Right atrium auricular region (tissue), 2 donors: ENCODE measurements at regions not wholly inside any gene's neighbourhood (a gene's known extent, or its start where the extent isn't known, plus 50 kb on each side); places are given as distances from the start of the nearest gene placed in this dataset.
A peak's percentile ranks its signal among the peaks of the same experiment; 100 is the strongest.

ENCODE experiments used
- DNase-seq: peaks from one replicate; pipeline ENCODE4 v3.0.0-alpha.2; 2019; ENCODE audit warnings: low spot score
- H3K27ac ChIP-seq, 2 donors: fragments of 200-600 bp; sonication (generic); 1 replicate in 1 of 2; 2 replicates in 1 of 2; pipeline ENCODE4 v1.5.1; 2016 to 2019
- H3K27me3 ChIP-seq, 2 donors: fragments of 200-600 bp; sonication (generic); one replicate each; pipeline versions ENCODE4 v1.5.1 to v1.6.0; 2017 to 2019
- H3K36me3 ChIP-seq: fragments of 200-600 bp; sonication (generic); one replicate; pipeline ENCODE4 v1.5.1; 2016
- H3K4me1 ChIP-seq, 2 donors: fragments of 200-600 bp; sonication (generic); one replicate each; pipeline versions ENCODE4 v1.5.1 to v1.6.0; 2017 to 2019
- H3K4me3 ChIP-seq, 2 donors: fragments of 200-600 bp; sonication (generic); 1 replicate in 1 of 2; 2 replicates in 1 of 2; pipeline ENCODE4 v1.5.1; 2017 to 2019; ENCODE audit warnings: mild to moderate bottlenecking in 1 of 2, moderate library complexity in 1 of 2
- H3K9me3 ChIP-seq, 2 donors: fragments of 200-600 bp; sonication (generic); one replicate each; pipeline ENCODE4 v1.5.1; 2019
- TF ChIP-seq, protein P1 (sequence below), 2 donors: fragments of 200-600 bp; sonication (generic); IDR thresholded peaks; one replicate each; pipeline ENCODE4 v1.5.1; 2019; ENCODE audit warnings: antibody characterized with exemption in 2 of 2

DNA sequence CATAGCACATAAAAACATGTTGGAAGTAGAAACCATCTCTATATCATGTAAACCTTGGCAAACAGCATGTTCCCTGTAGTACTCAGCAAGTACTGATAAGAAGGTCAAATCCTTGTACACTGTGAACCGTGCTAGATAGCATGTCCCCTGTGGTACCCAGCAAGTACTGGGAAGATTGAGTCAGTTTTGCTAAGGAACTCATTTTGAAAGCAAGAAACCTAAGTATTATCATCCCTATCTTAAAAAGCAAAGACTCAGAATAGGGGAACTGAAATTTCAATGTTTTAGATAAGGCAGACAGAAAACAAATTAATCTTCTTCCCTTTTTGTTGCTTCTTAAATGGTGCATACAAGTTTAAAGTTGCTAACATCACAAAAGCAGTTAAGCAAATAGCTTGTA is 180.2 kb downstream of the RBM46 start:
- no peak overlapping the region for H3K27ac ChIP-seq
- peaks cover 0 to 9% of the 10 kb centered on the region in 2 donors for H3K4me1 ChIP-seq
- TF ChIP-seq, protein P1, sequence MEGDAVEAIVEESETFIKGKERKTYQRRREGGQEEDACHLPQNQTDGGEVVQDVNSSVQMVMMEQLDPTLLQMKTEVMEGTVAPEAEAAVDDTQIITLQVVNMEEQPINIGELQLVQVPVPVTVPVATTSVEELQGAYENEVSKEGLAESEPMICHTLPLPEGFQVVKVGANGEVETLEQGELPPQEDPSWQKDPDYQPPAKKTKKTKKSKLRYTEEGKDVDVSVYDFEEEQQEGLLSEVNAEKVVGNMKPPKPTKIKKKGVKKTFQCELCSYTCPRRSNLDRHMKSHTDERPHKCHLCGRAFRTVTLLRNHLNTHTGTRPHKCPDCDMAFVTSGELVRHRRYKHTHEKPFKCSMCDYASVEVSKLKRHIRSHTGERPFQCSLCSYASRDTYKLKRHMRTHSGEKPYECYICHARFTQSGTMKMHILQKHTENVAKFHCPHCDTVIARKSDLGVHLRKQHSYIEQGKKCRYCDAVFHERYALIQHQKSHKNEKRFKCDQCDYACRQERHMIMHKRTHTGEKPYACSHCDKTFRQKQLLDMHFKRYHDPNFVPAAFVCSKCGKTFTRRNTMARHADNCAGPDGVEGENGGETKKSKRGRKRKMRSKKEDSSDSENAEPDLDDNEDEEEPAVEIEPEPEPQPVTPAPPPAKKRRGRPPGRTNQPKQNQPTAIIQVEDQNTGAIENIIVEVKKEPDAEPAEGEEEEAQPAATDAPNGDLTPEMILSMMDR (IDR thresholded peaks at IDR 0.05), result no peak
- DNase-seq, result no peak
- no peak overlapping the region for H3K4me3 ChIP-seq
- H3K36me3 ChIP-seq, result no peaks in the 10 kb centered on the region
- no peaks in the 10 kb centered on the region for H3K9me3 ChIP-seq
- no peaks in the 10 kb centered on the region for H3K27me3 ChIP-seq

DNA sequence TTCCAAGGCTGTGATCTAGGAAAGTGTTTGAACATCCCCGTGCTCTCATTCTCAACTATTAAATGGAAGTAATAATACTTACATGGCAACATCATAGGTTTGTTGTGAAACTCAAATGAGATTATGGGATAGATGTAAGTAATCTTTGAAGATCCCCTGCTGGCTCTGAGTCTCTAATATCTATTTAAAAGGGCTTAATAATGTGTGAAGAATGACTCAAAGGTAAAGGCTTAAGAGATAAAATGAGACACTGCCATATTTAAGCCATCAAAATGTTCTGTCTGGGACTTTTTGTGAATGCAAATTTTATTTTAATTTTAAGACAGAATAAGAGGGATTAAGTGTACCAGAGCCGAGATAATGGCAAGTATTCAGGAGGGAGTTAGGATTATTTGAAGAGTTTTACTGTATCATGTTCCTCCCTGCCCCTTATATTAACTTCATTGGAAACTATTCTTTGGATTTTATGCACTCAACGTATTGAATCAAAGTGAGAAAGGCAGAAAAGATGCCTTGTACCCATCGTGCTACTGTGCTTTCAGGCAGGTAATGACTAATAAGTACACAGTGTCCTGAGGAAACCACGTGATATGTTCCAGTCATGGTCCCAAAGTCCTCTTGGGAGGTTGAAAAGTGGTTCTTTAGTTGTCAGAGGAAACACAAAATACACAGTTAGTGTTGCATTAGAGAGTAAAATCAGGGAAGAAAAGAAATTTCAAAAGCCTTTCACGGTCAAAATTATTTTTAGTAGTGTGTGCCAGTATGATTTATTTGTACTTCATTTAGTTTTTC is 192.4 kb downstream of the RBM46 start:
- H3K36me3 ChIP-seq, result no peaks in the 10 kb centered on the region
- no peak for DNase-seq
- no peaks in the 10 kb centered on the region for H3K4me1 ChIP-seq
- no peaks in the 10 kb centered on the region for H3K9me3 ChIP-seq
- H3K27me3 ChIP-seq, result no peaks in the 10 kb centered on the region
- TF ChIP-seq, protein P1 (IDR thresholded peaks at IDR 0.05), result no peak
- no peak overlapping the region for H3K4me3 ChIP-seq
- H3K27ac ChIP-seq, result no peak overlapping the region

DNA sequence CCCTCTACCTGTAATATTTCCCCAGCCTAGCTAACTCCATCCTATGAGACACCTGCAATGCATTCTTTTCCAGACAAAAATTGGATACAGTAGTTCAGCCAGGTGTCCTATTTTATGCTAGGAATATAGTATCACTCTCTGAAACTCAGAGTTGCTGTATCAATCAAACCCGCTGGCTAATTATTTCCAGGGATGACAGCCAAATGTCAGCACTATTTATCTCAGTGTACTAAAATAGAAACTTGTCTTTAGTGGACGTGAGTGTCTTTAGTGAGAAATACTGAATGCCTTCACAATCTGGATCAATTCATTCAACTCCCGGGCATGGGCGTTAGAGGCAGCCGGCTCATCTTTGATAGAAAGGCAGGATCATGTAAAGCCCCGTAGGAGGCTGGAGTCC is 196.2 kb downstream of the RBM46 start:
- H3K4me3 ChIP-seq, result no peak overlapping the region
- DNase-seq, result no peak
- TF ChIP-seq, protein P1 (IDR thresholded peaks at IDR 0.05), result no peak

DNA sequence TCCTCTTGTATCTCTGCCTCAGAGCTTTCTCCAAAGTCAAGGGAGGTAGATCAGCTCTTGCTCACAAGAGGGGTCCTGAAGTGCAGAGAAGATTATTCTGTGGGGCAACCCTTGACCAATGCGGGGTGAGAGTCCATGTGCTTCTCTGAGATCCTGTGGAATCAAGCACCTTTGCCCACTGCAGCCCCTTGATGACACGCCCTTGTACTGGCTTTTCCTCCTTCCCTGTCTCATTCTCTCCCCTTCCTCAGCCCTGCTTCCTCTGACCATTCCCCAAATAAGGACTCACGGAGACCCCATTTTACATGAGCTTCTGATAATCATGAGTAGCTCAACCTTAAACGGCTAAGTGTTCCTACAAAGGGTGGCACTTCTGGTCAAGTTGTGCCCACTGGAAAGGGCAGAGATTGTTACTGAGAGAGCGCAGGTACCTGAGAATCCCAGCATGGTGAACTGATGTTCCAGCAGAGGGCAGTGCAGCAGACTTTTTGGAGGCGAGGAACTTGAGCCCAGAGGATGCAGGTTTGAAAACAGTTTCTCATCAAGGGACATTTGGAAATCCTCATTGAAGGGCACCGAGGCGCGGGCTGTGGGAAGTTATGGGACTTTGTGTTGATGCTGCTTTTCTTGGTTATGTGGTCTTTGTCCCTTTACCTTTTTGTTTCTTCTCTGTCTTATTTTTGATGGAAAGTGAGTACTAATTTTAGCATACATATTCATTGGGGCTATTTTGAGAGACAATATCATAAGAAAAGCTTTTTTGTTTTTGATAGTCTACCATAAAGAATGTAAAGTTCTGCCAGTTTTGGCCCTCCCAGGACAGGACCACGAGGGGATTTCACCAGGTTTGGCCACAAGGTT is 201.3 kb downstream of the RBM46 start:
- no peak overlapping the region for H3K4me3 ChIP-seq
- peak; percentile 70 for DNase-seq
- H3K9me3 ChIP-seq, result no peaks in the 10 kb centered on the region
- no peaks in the 10 kb centered on the region for H3K36me3 ChIP-seq
- H3K4me1 ChIP-seq, result no peaks in the 10 kb centered on the region
- TF ChIP-seq, protein P1 (IDR thresholded peaks at IDR 0.05), result peak; percentile 50 to 70
- no peak overlapping the region for H3K27ac ChIP-seq
- H3K27me3 ChIP-seq, result no peaks in the 10 kb centered on the region

More for the DNA sequence above, 196.2 kb downstream of the RBM46 start:
- Histone ChIP-seq H3K36me3 (no peaks in the 10 kb centered on the region), H3K27me3 (no peaks in the 10 kb centered on the region), H3K4me1 (no peaks in the 10 kb centered on the region), H3K9me3 (no peaks in the 10 kb centered on the region), H3K27ac (no peak overlapping the region)

DNA sequence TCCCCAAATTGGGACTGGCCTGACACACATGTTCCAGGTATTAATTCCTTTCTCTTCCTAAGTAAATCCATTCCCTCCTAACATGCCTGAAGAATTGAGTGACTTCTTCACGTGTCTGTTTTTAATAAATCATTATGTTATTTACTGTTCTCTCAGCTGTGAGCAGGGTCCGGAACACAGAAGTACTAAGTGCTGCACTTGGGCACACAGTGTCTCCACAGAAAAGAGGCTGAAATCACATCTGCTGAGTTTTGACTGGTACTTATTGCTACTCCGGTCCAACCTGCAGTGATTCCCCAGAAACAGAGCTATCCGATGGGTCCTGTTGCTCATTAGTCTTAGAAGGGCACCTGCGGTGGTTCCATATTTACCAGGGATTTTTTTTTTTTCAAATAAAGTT is 202.6 kb downstream of the RBM46 start:
- Histone ChIP-seq H3K27ac (no peak overlapping the region), H3K36me3 (no peaks in the 10 kb centered on the region), H3K4me1 (no peaks in the 10 kb centered on the region), H3K4me3 (no peak overlapping the region), H3K27me3 (no peaks in the 10 kb centered on the region), H3K9me3 (no peaks in the 10 kb centered on the region)
- TF ChIP-seq, protein P1 (IDR thresholded peaks at IDR 0.05), result no peak
- no peak for DNase-seq
